ENCODE measurements at regions not wholly inside any gene's neighbourhood (a gene's known extent, or its start where the extent isn't known, plus 50 kb on each side); places are given as distances from the start of the nearest gene placed in this dataset.

- peaks cover 0 to 5% of the 10 kb centered on the region in 2 experiments; a peak in 1 of 4 replicates for H3K4me1 ChIP-seq (ENCODE audit: control insufficient read depth in 1 of 2, insufficient read depth in 2 of 2, low read depth in 1 of 2, low read length in 1 of 2)
- no peak overlapping the region for H3K4me3 ChIP-seq (ENCODE audit: low read depth in 2 of 2, low read length in 1 of 2)
- no peaks in the 10 kb centered on the region for H4K20me1 ChIP-seq (ENCODE audit: insufficient read depth)
- H3K9me3 ChIP-seq: no peaks in the 10 kb centered on the region
- no peaks in the 10 kb centered on the region for H3K79me2 ChIP-seq (ENCODE audit: insufficient read depth)
- no peaks in the 10 kb centered on the region for H3K27me3 ChIP-seq (ENCODE audit: insufficient read depth)
- no peaks in the 10 kb centered on the region for H3F3A ChIP-seq (replicated peaks; ENCODE audit: insufficient read depth)
- H3K4me2 ChIP-seq: no peak overlapping the region
- DNase-seq: no peak
- TF ChIP-seq MEF2A (IDR thresholded peaks at IDR 0.05; ENCODE audit: borderline replicate concordance, low read depth) (no peak), RAD21 (IDR thresholded peaks at IDR 0.05; ENCODE audit: low read length) (no peak), FOSL2 (IDR thresholded peaks at IDR 0.05; ENCODE audit: borderline replicate concordance, low read depth) (no peak), EP300 (IDR thresholded peaks at IDR 0.05; ENCODE audit: borderline replicate concordance in 1 of 2, low read depth in 1 of 2, low read length in 1 of 2) (no peak), JUND (IDR thresholded peaks at IDR 0.05) (no peak), MAX (IDR thresholded peaks at IDR 0.05; ENCODE audit: low read depth) (no peak)
- H3K36me3 ChIP-seq (replicated peaks in 1 of 2; ENCODE audit: control insufficient read depth in 1 of 2, insufficient read depth in 2 of 2, low read length in 1 of 2): no peaks in the 10 kb centered on the region
- no peak overlapping the region for H2AFZ ChIP-seq (ENCODE audit: low read depth)
- H3K9me2 ChIP-seq: peaks cover 4% of the 10 kb centered on the region; the same call in 1 of the 2 replicates
- ChIA-PET POLR2A (no interaction called here), CTCF (no interaction called here)
- peak overlapping the region in 1 of 2 experiments; percentile 23; a peak in 1 of 4 replicates for H3K27ac ChIP-seq (ENCODE audit: low read depth in 2 of 2, low read length in 1 of 2)
- 0% methylated on average over 1 of the region's 1 CpG for WGBS (ENCODE audit: low lambda C conversion rate)
- no peak overlapping the region for H3K9ac ChIP-seq
Observed at GRCh38 chr5:163106098-163106497, 331.3 kb upstream of the CCNG1 start.

- ChIA-PET POLR2A (no interaction called here), CTCF (no interaction called here)
Observed at GRCh38 chr5:163108351-163108750, 329.0 kb upstream of the CCNG1 start.

More at GRCh38 chr5:163108351-163108750, 329.0 kb upstream of the CCNG1 start:
- no peak overlapping the region for H3K4me3 ChIP-seq (ENCODE audit: low read depth in 2 of 2, low read length in 1 of 2)
- DNase-seq: no peak
- 9% methylated on average over 1 of the region's 1 CpG for WGBS (ENCODE audit: low lambda C conversion rate)
- H3K9ac ChIP-seq: no peak overlapping the region
- H3K9me3 ChIP-seq: no peaks in the 10 kb centered on the region
- H3K27ac ChIP-seq (ENCODE audit: low read depth in 2 of 2, low read length in 1 of 2): no peak overlapping the region
- no peaks in the 10 kb centered on the region for H3K79me2 ChIP-seq (ENCODE audit: insufficient read depth)
- TF ChIP-seq FOSL2 (IDR thresholded peaks at IDR 0.05; ENCODE audit: borderline replicate concordance, low read depth): no peak
- TF ChIP-seq GATA2 (CRISPR knock-in tag; IDR thresholded peaks at IDR 0.05): no peak
- no peak for TF ChIP-seq MEF2A (IDR thresholded peaks at IDR 0.05; ENCODE audit: borderline replicate concordance, low read depth)
- no peak for TF ChIP-seq RCOR1 (IDR thresholded peaks at IDR 0.05; ENCODE audit: low read length)
- TF ChIP-seq USF2 (IDR thresholded peaks at IDR 0.05; ENCODE audit: borderline replicate concordance, low read depth, low read length): no peak
- TF ChIP-seq NRF1 (IDR thresholded peaks at IDR 0.05; ENCODE audit: low read depth, low read length): no peak
- no peak for TF ChIP-seq NFIC (IDR thresholded peaks at IDR 0.05; ENCODE audit: borderline replicate concordance)
- TF ChIP-seq RFX5 (IDR thresholded peaks at IDR 0.05; ENCODE audit: low read length): no peak
- TF ChIP-seq REST (IDR thresholded peaks at IDR 0.05; ENCODE audit: low read depth, low read length): no peak
- H4K20me1 ChIP-seq (ENCODE audit: insufficient read depth): no peaks in the 10 kb centered on the region
- H3F3A ChIP-seq (replicated peaks; ENCODE audit: insufficient read depth): no peaks in the 10 kb centered on the region
- no peak overlapping the region for H3K4me2 ChIP-seq
- H3K36me3 ChIP-seq (replicated peaks in 1 of 2; ENCODE audit: control insufficient read depth in 1 of 2, insufficient read depth in 2 of 2, low read length in 1 of 2): no peaks in the 10 kb centered on the region
- peaks cover 4% of the 10 kb centered on the region; the same call in 1 of the 2 replicates for H3K9me2 ChIP-seq
- H3K27me3 ChIP-seq (ENCODE audit: insufficient read depth): no peaks in the 10 kb centered on the region
- H3K4me1 ChIP-seq (ENCODE audit: control insufficient read depth in 1 of 2, insufficient read depth in 2 of 2, low read depth in 1 of 2, low read length in 1 of 2): peaks cover 0 to 5% of the 10 kb centered on the region in 2 experiments; a peak in 1 of 4 replicates
- H2AFZ ChIP-seq (ENCODE audit: low read depth): no peak overlapping the region

Data from SK-N-SH (cell line).